ENCODE measurements at regions not wholly inside any gene's neighbourhood (a gene's known extent, or its start where the extent isn't known, plus 50 kb on each side); places are given as distances from the start of the nearest gene placed in this dataset.

DNA sequence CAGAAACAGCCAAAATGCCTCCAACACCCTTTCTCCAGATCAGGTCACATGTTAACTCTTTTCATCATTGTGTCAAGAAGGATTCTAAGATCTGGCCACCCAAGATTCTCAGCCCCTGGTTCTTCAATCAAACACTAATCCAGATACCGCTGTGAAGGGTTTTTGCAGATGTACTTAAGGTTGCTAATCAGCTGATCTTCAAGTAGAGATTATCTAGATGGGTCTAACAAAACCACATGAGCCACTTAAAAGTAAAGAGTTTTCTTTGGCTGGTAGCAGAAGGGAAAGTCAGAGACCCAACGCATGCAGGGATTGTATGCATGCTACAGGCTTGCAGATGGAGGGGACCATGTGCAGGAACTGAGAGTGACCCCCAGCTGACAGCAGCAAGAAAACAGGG, 267.9 kb downstream of the CDK5RAP2 start:
- TF ChIP-seq YY1 (tag by site-specific recombination; IDR thresholded peaks at IDR 0.05) (no peak), ZNF423 (tag by site-specific recombination; IDR thresholded peaks at IDR 0.05) (no peak), YY2 (tag by site-specific recombination; IDR thresholded peaks at IDR 0.05) (no peak), ZBTB48 (tag by site-specific recombination; IDR thresholded peaks at IDR 0.05) (no peak)
- TF ChIP-seq, protein P1, sequence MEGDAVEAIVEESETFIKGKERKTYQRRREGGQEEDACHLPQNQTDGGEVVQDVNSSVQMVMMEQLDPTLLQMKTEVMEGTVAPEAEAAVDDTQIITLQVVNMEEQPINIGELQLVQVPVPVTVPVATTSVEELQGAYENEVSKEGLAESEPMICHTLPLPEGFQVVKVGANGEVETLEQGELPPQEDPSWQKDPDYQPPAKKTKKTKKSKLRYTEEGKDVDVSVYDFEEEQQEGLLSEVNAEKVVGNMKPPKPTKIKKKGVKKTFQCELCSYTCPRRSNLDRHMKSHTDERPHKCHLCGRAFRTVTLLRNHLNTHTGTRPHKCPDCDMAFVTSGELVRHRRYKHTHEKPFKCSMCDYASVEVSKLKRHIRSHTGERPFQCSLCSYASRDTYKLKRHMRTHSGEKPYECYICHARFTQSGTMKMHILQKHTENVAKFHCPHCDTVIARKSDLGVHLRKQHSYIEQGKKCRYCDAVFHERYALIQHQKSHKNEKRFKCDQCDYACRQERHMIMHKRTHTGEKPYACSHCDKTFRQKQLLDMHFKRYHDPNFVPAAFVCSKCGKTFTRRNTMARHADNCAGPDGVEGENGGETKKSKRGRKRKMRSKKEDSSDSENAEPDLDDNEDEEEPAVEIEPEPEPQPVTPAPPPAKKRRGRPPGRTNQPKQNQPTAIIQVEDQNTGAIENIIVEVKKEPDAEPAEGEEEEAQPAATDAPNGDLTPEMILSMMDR (tag by site-specific recombination; IDR thresholded peaks at IDR 0.05), result no peak

All from HEK293 (cell line).